ENCODE measurements at regions not wholly inside any gene's neighbourhood (a gene's known extent, or its start where the extent isn't known, plus 50 kb on each side); places are given as distances from the start of the nearest gene placed in this dataset.

DNA sequence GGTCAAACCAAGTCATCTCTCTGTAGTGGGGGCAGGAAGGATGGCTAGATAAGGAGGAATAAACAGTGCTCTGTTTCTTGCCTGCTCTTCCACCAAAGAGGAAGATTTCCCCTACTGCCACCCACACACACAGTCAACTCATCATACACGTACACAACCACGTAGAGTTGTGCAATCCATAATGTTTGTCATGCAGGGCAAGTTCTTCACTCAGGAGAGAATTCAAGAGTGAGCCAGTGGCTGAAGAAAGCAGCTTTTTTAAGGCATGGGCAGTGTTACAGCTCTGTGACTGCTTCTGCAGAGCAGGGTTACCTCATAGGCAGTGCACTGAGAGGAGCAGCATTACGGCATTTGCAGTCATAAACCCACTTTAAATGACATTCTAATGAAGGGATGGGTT is 283.0 kb downstream of the RND3 start:
- no peak for TF ChIP-seq POLR2A (IDR thresholded peaks at IDR 0.05)
- TF ChIP-seq, protein P1, sequence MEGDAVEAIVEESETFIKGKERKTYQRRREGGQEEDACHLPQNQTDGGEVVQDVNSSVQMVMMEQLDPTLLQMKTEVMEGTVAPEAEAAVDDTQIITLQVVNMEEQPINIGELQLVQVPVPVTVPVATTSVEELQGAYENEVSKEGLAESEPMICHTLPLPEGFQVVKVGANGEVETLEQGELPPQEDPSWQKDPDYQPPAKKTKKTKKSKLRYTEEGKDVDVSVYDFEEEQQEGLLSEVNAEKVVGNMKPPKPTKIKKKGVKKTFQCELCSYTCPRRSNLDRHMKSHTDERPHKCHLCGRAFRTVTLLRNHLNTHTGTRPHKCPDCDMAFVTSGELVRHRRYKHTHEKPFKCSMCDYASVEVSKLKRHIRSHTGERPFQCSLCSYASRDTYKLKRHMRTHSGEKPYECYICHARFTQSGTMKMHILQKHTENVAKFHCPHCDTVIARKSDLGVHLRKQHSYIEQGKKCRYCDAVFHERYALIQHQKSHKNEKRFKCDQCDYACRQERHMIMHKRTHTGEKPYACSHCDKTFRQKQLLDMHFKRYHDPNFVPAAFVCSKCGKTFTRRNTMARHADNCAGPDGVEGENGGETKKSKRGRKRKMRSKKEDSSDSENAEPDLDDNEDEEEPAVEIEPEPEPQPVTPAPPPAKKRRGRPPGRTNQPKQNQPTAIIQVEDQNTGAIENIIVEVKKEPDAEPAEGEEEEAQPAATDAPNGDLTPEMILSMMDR (IDR thresholded peaks at IDR 0.05) = no peak
